Stimulated activated CD4-positive, alpha-beta T cell treated with anti-CD3 and anti-CD28 coated beads, Interleukin-1b, Interleukin-23, amount 100 ng/mL, for 24 hours (primary cell): ENCODE measurements at regions not wholly inside any gene's neighbourhood (a gene's known extent, or its start where the extent isn't known, plus 50 kb on each side); places are given as distances from the start of the nearest gene placed in this dataset.

Experiments used
- DNase-seq, 4 experiments: peaks; one replicate each; pipeline ENCODE4 v3.0.0-alpha.2; 2020; ENCODE audit warnings: low read depth in 4 of 4, low spot score in 1 of 4

GRCh38 chr16:73232555-73233328 lies 184.8 kb upstream of the ZFHX3 start:
- no peak for DNase-seq

DNA sequence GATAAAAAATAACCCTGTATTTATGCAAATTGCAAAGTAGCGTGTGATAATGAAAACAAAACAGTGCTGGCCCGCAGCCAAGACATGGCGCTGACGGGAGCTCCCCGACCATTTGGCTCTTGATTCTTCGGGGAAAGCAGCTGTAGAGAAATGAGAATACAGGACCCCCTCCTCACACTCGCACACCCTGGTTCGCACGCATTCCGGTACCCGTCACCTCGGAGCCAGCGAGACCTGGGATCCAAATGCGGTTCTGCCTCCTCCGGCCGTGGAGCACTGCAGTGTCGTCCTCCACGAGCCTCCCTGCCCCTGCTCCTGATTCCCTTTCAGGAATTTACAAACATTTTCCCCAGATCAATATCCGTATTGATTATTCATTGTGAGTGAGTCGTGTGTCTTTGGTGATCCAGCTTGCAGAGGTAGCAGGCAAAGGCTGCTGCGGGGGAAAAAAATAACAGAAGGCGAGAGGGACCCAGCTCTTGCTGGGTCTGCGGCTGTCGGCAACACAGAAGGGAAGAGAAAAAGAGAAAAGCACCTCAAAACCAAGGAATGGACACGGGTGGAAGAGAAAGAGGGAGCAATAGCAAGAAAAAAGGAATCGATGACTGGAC lies 184.1 kb upstream of the ZFHX3 start:
- no peak for DNase-seq

DNA sequence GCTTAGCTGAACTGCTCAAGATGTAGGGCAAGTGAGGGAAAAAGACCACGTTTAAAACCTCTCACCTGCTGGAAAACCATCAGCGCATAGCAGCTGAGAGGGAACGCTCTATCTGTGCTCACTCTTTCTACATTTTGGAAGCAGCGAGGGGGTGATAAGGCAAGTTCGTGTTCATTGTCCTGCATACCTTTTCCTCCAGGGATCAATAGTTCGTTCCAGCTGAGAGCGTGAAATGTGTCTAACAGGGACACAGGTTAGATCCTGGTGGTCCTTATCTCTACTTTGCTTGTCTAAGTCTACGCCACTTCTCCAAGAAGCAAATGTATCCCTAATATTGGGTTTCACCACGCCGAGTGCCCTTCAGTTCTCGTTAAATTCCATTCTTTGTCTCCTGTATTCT lies 183.5 kb upstream of the ZFHX3 start:
- no peak for DNase-seq

- DNase-seq = no peak
Measured at GRCh38 chr16:73230651-73231050, 182.7 kb upstream of the ZFHX3 start.

DNA sequence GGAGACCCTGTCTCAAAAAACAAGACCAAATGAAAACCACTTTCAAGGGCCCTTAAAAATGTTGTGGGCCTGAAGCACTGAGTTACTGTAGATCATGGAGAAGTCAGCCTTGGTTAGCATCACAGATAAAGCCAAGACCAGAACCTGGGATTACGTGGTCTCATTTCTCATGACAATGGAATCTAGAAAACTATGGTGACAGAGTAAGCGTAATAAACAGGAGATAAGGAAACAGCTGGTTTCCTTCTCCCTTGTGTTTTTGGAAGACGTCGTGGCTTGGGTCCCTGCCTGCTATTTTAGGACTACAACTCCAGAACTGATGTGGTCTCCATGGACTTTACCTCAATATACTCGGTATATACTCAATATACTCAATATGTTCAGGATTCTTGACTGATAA lies 180.7 kb upstream of the ZFHX3 start:
- no peak for DNase-seq

- no peak for DNase-seq
Measured at GRCh38 chr16:73226675-73227074, 178.7 kb upstream of the ZFHX3 start.

DNA sequence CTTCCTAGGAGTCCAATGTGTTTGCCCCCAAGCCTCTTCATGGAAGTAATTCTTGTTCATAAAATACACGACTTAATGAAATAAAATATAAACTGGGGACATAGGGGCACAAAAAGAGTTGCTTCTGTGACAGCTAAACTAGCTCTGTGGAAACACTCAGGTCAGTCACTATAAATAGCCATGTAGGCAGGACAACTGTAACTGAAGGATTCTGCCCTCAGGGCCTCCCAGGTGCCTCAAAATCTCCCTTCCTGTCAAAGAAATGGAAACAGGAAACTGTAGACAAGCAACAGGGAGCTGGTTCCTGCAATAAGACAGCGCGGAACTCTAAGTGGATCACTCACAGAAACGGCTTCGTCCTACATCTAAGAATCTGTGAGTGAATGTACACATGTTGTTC lies 178.1 kb upstream of the ZFHX3 start:
- no peak for DNase-seq

- no peak for DNase-seq
Measured at GRCh38 chr16:73220836-73221235, 172.9 kb upstream of the ZFHX3 start.

GRCh38 chr16:73219176-73219575 lies 171.2 kb upstream of the ZFHX3 start:
- DNase-seq = no peak

- DNase-seq = no peak
Measured at GRCh38 chr16:73217654-73218053, 169.7 kb upstream of the ZFHX3 start.

DNA sequence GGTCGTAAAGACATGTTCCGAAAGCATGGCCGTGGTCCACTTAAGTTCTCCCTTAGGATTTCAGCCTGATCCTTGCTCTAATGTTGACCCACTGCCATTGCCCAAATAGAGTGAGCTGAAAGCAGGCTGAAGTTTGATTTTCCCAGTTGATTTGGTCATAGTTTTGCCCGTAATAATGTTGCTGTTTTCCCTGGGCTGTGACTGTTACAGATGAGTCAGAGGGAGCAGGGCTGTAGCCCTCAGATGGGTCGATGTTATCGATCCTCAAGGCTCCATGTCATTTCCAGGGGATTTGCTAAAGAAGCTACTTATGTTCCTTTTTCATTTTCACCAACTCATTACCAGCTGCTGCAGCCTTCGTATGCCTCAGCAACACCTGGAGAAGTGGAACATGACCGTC lies 169.0 kb upstream of the ZFHX3 start:
- no peak for DNase-seq

DNA sequence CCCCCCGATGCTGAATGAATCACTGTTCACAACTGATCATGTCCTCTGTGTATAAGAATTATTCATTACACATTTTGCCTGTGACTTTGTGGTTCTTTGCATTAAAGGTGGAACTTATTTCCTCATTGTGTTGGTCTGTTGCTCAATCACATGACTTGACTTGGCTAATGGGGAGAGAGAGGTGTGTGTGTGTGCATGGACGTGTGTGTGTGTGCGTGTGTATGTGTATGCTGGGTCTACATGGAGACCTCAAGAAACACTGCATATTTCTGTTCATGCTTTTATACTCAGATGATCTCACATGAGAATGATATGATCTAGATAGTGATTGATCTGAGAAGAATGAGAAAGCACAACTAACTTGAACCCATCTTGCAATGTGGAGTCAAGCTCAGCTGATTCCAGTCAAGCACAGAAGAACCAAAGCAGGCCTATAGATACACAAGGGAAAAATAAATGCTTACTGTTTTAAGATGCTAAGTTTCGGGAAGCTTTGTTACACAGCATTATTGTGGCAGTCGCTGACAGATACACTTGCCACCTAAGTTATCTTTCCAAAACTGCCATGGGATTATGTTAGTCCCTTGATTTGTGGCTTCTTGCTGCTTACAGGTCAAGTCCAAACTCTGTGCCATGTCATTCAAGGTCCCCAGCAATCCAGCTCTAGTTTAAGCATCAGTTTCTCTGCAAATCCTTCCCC lies 167.9 kb upstream of the ZFHX3 start:
- no peak for DNase-seq

DNA sequence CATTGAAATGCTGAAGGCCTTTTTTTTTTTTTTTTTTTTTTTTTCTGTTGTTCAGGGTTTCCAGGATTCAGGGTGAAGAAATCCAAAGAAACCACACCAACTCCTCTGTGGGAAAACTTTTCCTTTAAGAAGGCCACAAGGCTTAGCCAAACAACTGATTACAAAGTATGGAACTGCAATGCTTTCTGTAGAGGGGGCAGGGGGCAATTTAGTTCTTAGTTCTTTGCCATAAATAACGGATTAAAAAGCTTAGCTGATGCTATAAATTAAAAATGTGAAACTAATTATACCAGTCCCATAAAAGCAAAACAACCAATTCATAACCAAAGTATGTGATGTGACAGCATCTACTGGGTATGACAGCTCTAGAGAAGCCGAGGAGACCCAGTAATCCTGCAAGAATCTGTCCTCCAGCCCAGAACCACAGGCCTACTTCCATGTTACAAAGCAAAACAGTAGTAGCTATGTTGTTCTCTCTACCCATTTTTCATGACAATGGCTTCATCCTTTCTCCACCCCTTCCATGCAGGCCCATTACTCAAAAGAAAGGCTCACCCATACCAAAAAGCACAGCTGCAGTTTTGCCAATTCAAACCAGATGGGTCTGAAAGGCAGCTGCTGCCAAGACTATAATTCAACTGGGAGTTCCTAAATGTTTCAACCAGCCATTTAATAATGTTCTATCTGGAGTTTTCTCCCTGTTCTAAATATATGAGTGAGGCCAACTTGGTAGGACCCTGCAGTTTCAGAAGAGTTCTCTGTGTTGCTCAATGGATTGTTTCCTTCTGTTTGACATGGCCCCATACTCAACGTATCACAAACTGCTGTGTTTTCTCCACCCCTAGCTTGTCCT lies 167.1 kb upstream of the ZFHX3 start:
- no peak for DNase-seq

DNA sequence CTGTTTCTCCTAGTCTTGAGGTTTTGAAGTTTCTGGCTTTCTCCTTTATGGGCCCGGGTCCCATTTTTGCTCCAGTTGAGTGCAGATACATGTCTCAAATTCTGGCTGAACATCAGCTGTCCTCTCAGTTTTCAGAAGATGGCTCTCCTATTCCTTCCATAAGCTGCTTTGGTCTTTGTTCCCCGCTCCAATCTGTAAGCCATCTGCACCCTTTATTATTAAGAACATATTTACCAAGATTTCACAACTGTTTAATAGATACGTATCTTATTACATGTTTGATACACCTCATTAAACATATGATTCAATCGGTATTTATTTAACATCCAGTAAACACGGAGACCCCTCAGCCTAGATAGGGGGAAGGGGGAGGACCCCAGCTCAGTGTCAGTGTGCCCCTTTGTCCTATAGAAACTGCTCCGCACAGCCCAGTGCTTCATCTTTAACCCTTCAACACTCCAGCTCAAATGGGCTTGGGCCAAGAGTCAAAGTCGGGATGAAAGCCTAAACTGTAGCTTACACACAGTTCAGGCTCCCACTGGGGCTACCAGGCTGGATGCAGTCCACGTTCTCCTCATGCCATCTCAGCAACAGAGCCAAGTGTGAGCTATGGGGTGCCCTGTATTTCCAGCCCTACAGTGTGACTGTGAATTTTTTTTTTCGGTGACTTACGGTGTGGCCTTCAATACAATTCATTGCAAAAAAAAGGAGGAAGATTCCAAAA lies 166.0 kb upstream of the ZFHX3 start:
- no peak for DNase-seq

DNA sequence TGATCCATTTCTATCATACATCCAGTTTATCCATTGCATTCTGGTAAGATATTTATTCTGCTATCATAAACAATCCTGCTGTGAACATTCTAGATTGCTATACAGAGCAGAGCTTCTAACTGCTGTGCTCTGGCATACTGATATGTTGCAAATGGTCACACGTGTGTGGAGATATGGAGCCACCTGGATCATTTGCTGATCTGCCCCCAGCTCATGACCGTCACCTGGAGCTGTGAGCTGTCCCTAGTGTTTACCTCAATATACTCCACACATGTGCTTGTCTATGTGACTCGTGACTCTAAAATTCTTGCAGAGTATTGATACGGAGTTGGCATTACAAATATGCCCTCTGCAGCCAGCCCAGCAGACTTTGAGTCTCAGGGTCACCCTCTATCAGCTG lies 164.5 kb upstream of the ZFHX3 start:
- DNase-seq = no peak

DNA sequence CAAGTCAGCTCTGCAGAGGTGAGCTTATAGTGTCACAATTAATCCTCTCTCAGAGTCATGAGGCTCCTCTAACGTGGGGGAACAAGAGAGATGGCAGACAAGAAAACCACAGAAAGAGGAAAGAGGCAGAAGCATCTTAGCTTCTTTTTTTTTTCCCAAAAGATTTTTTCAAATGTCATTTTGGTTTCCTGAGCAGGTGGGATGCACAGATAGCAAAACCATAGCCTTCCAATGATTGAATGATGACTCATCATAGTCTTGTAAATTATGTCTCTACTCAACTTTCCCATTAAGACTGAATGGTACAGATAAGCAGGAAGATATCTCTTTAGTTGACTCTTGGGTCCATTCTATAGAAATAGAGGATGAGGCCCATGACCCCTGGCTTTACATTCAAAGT lies 162.8 kb upstream of the ZFHX3 start:
- DNase-seq = no peak

DNA sequence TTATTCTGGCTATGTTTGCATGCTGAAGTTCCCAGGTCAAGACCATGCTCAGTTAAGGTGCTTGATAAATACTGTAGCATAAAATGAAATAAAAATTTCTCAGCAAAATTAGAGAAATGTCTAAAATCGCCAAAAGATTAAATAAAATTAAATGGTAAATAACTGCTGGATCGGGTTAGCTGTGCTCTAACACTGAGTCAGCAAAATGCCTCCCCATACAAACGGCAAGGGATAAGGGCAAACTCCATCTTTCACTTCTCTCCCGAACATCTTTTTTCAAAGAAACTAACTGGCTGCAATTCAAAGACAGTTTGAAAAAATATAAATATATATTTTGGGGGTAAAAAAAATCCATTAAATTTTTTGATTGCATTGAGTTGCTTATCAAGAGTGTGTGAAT lies 162.2 kb upstream of the ZFHX3 start:
- no peak for DNase-seq

DNA sequence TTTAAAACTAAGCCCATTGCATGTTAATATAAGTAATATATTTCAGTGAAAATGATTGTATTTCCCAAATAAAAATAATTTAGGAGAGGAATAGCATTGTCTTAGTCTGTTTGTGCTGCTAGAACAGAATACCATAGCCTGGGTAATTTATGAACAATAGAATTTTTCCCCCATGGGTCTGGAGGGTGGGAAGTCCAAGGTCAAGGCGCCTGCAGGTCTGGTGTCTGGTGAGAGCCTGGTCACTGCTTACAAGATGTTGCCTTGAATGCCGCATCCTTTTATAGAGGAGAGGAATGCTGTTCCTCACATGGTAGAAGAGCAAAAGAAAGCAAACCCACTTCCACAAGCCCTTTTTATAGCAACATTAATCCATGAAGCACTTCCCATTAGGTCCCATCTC lies 161.3 kb upstream of the ZFHX3 start:
- DNase-seq = no peak

- DNase-seq = no peak
Measured at GRCh38 chr16:73206151-73206707, 158.3 kb upstream of the ZFHX3 start.

GRCh38 chr16:73205153-73205886 lies 157.4 kb upstream of the ZFHX3 start:
- DNase-seq = no peak
